ENCODE measurements at regions not wholly inside any gene's neighbourhood (a gene's known extent, or its start where the extent isn't known, plus 50 kb on each side); places are given as distances from the start of the nearest gene placed in this dataset.

- POLR2A ChIA-PET, result no interaction called here
- H3K9me3 Mint-ChIP-seq, result no peaks in the 10 kb centered on the region
- no peak for DNase-seq
Measured at GRCh38 chr17:68197091-68197996, 50.5 kb upstream of the AMZ2 start.

GRCh38 chr17:68197997-68198930 is 49.6 kb upstream of the AMZ2 start:
- no peak for DNase-seq
- Mint-ChIP-seq H3K4me1 (peaks cover 41% of the 10 kb centered on the region), H3K9me3 (no peaks in the 10 kb centered on the region), H3K4me3 (peak overlapping the region; percentile 59), H3K27me3 (peaks cover 52% of the 10 kb centered on the region), H3K27ac (no peak overlapping the region), H3K36me3 (ENCODE audit: low read depth) (no peaks in the 10 kb centered on the region)
- POLR2A ChIA-PET, result no interaction called here
- CTCF ChIA-PET, result interaction anchor here (1.6 to 3.4 kb wide), 3 partner anchors 17 to 234 kb away, joined by 3 to 19 read pairs (median 10); no protein-coding TSS in a partner anchor

More at GRCh38 chr17:68197091-68197996, 50.5 kb upstream of the AMZ2 start:
- CTCF ChIA-PET, result interaction anchor here (0.7 to 3.4 kb wide), 4 partner anchors 8 to 234 kb away, joined by 3 to 12 read pairs (median 6); no protein-coding TSS in a partner anchor
- H3K36me3 Mint-ChIP-seq (ENCODE audit: low read depth), result no peaks in the 10 kb centered on the region
- H3K4me1 Mint-ChIP-seq, result peaks cover 41% of the 10 kb centered on the region
- H3K27me3 Mint-ChIP-seq, result peaks cover 56% of the 10 kb centered on the region
- H3K27ac Mint-ChIP-seq, result no peak overlapping the region
- peak overlapping the region; percentile 16 for H3K4me3 Mint-ChIP-seq

All from activated CD4-positive, alpha-beta T cell treated with anti-CD3 and anti-CD28 coated beads, Interleukin-2, amount 10 ng/mL, durations not matched to agents 7 days and 5 days (primary cell).